ENCODE measurements at regions not wholly inside any gene's neighbourhood (a gene's known extent, or its start where the extent isn't known, plus 50 kb on each side); places are given as distances from the start of the nearest gene placed in this dataset.

GRCh38 chr4:10348241-10348640 is 109.0 kb downstream of the ZNF518B start:
- Histone ChIP-seq H3K27ac (ENCODE audit: low read length in 2 of 2) (no peak overlapping the region), H2AFZ (ENCODE audit: insufficient read depth, low read depth, low read length, poor library complexity, severe bottlenecking) (no peak overlapping the region), H3K4me2 (replicated peaks; ENCODE audit: low read depth, low read length, poor library complexity, severe bottlenecking) (no peak overlapping the region), H3K27me3 (replicated peaks in 1 of 4; ENCODE audit: control extremely low read depth in 1 of 4, control insufficient read depth in 3 of 4, insufficient read depth in 4 of 4, low read length in 3 of 4) (peaks cover 0 to 7% (median 0%) of the 10 kb centered on the region in 4 experiments), H3K79me2 (ENCODE audit: control insufficient read depth, insufficient read depth, low read length) (no peaks in the 10 kb centered on the region), H3K36me3 (replicated peaks in 1 of 2; ENCODE audit: control extremely low read depth in 1 of 2, control insufficient read depth in 1 of 2, extremely low read depth in 1 of 2, insufficient read depth in 2 of 2, low read length in 1 of 2) (no peaks in the 10 kb centered on the region), H3K9me3 (ENCODE audit: control extremely low read depth in 1 of 3, control insufficient read depth in 2 of 3, insufficient read depth in 1 of 3, low read length in 2 of 3) (no peaks in the 10 kb centered on the region), H4K20me1 (ENCODE audit: control insufficient read depth, insufficient read depth, low read length, poor library complexity, severe bottlenecking) (no peaks in the 10 kb centered on the region), H3K4me1 (ENCODE audit: control insufficient read depth in 2 of 2, insufficient read depth in 2 of 2, low read length in 2 of 2) (no peaks in the 10 kb centered on the region), H3K4me3 (ENCODE audit: control extremely low read depth in 1 of 5, extremely low read depth in 1 of 5, insufficient read depth in 1 of 5, low read depth in 2 of 5, low read length in 4 of 5) (no peak overlapping the region), H3K9ac (ENCODE audit: low read length) (no peak overlapping the region)
- DNase-seq (no peak), ATAC-seq (ENCODE audit: low read depth) (no peak)
- Mint-ChIP-seq H3K4me3 (no peak overlapping the region), H3K27ac (no peak overlapping the region), H3K27me3 (peaks cover 24% of the 10 kb centered on the region), H3K9me3 (ENCODE audit: insufficient read depth) (no peaks in the 10 kb centered on the region), H3K4me1 (no peaks in the 10 kb centered on the region)
- CTCF ChIA-PET = no interaction called here
- POLR2A ChIA-PET = no interaction called here
- intact Hi-C loops (cut with micrococcal nuclease) = no loop called here
- TF ChIP-seq CTCF (IDR thresholded peaks at IDR 0.05) (no peak), EZH2 (IDR thresholded peaks at IDR 0.05; ENCODE audit: borderline replicate concordance, insufficient read depth, low read depth, low read length, poor library complexity, severe bottlenecking) (no peak)

DNA sequence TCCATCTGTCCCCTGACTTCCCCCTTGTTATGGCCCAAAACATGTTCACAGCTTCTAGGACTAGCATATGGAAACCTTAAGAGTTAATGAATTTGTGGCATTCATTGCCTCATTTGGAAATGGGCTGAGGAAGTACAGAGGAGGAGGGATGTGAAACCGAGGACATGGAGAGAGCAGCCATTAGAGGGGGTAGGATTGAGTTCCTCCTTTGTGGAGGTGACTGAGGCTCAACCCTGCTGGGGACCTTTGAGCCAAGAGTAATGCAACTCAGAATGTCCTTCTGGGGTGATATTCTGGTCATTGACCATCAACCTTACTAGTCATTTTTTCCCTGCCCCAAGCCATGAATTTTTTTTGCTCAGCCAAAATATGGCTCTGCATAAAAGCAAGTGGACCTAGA is 109.4 kb downstream of the ZNF518B start:
- ChIA-PET CTCF (no interaction called here), POLR2A (no interaction called here)
- Mint-ChIP-seq H3K27ac (no peak overlapping the region), H3K4me3 (no peak overlapping the region), H3K4me1 (no peaks in the 10 kb centered on the region), H3K27me3 (peaks cover 25% of the 10 kb centered on the region), H3K9me3 (ENCODE audit: insufficient read depth) (no peaks in the 10 kb centered on the region)
- Histone ChIP-seq H2AFZ (ENCODE audit: insufficient read depth, low read depth, low read length, poor library complexity, severe bottlenecking) (no peak overlapping the region), H3K4me2 (replicated peaks; ENCODE audit: low read depth, low read length, poor library complexity, severe bottlenecking) (no peak overlapping the region), H3K36me3 (replicated peaks in 1 of 2; ENCODE audit: control extremely low read depth in 1 of 2, control insufficient read depth in 1 of 2, extremely low read depth in 1 of 2, insufficient read depth in 2 of 2, low read length in 1 of 2) (no peaks in the 10 kb centered on the region), H3K9me3 (ENCODE audit: control extremely low read depth in 1 of 3, control insufficient read depth in 2 of 3, insufficient read depth in 1 of 3, low read length in 2 of 3) (no peaks in the 10 kb centered on the region), H3K4me3 (ENCODE audit: control extremely low read depth in 1 of 5, extremely low read depth in 1 of 5, insufficient read depth in 1 of 5, low read depth in 2 of 5, low read length in 4 of 5) (no peak overlapping the region), H3K79me2 (ENCODE audit: control insufficient read depth, insufficient read depth, low read length) (no peaks in the 10 kb centered on the region), H3K27me3 (replicated peaks in 1 of 4; ENCODE audit: control extremely low read depth in 1 of 4, control insufficient read depth in 3 of 4, insufficient read depth in 4 of 4, low read length in 3 of 4) (peaks cover 0 to 7% (median 0%) of the 10 kb centered on the region in 4 experiments), H3K27ac (ENCODE audit: low read length in 2 of 2) (no peak overlapping the region), H4K20me1 (ENCODE audit: control insufficient read depth, insufficient read depth, low read length, poor library complexity, severe bottlenecking) (no peaks in the 10 kb centered on the region), H3K9ac (ENCODE audit: low read length) (no peak overlapping the region), H3K4me1 (ENCODE audit: control insufficient read depth in 2 of 2, insufficient read depth in 2 of 2, low read length in 2 of 2) (no peaks in the 10 kb centered on the region)
- no peak for TF ChIP-seq EZH2 (IDR thresholded peaks at IDR 0.05; ENCODE audit: borderline replicate concordance, insufficient read depth, low read depth, low read length, poor library complexity, severe bottlenecking)
- no peak for TF ChIP-seq CTCF (IDR thresholded peaks at IDR 0.05)
- 67% methylated on average over 1 of the region's 1 CpG for WGBS (ENCODE audit: insufficient coverage)
- intact Hi-C loops (cut with micrococcal nuclease) = no loop called here
- DNase-seq (no peak), ATAC-seq (ENCODE audit: low read depth) (no peak)

Data from B cell (primary cell).